ENCODE measurements at regions not wholly inside any gene's neighbourhood (a gene's known extent, or its start where the extent isn't known, plus 50 kb on each side); places are given as distances from the start of the nearest gene placed in this dataset.

- no peak for DNase-seq (ENCODE audit: low read depth)
- Histone ChIP-seq H3K4me3 (ENCODE audit: low read depth, low read length) (no peak overlapping the region), H3K36me3 (ENCODE audit: control insufficient read depth, insufficient read depth, low read length) (no peaks in the 10 kb centered on the region), H3K27me3 (ENCODE audit: control insufficient read depth, insufficient read depth, low read length) (no peaks in the 10 kb centered on the region)
- FAIRE-seq = no peak
- TF ChIP-seq CTCF (IDR thresholded peaks at IDR 0.05; ENCODE audit: insufficient read depth, low read length, severe bottlenecking) = no peak
These were observed 88.5 kb upstream of the AJAP1 start for GRCh38 chr1:4565801-4566449.

- Histone ChIP-seq H3K27me3 (ENCODE audit: control insufficient read depth, insufficient read depth, low read length) (no peaks in the 10 kb centered on the region), H3K36me3 (ENCODE audit: control insufficient read depth, insufficient read depth, low read length) (no peaks in the 10 kb centered on the region), H3K4me3 (ENCODE audit: low read depth, low read length) (no peak overlapping the region)
- no peak for DNase-seq (ENCODE audit: low read depth)
- TF ChIP-seq CTCF (IDR thresholded peaks at IDR 0.05; ENCODE audit: insufficient read depth, low read length, severe bottlenecking) = no peak
- no peak for FAIRE-seq
These were observed 83.1 kb upstream of the AJAP1 start for GRCh38 chr1:4571263-4571662.

DNA sequence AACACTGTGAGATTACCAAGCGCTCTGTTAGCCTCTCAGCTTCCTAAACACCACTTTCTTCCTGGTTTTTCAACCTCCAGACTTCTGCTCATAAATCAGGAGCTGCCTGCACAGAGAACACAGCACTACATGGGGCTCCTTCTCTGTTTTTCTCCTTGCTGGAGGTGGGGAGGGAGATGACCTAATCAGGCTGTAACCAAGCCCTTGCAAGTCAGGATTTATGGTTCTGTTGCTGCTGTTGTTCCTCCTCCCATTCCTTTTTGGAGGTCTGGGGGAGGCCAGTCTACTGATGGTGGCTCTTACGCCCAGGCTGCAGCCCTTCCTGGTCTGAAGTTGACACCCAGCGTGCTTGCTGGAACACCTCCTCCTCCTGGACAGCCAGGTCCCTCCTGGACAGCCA, 80.9 kb upstream of the AJAP1 start:
- Histone ChIP-seq H3K27me3 (ENCODE audit: control insufficient read depth, insufficient read depth, low read length) (no peaks in the 10 kb centered on the region), H3K36me3 (ENCODE audit: control insufficient read depth, insufficient read depth, low read length) (no peaks in the 10 kb centered on the region), H3K4me3 (ENCODE audit: low read depth, low read length) (no peak overlapping the region)
- no peak for TF ChIP-seq CTCF (IDR thresholded peaks at IDR 0.05; ENCODE audit: insufficient read depth, low read length, severe bottlenecking)
- FAIRE-seq (no peak), DNase-seq (ENCODE audit: low read depth) (no peak)

GRCh38 chr1:4581807-4582206, 72.6 kb upstream of the AJAP1 start:
- DNase-seq (ENCODE audit: low read depth) (no peak), FAIRE-seq (no peak)
- no peak for TF ChIP-seq CTCF (IDR thresholded peaks at IDR 0.05; ENCODE audit: insufficient read depth, low read length, severe bottlenecking)
- Histone ChIP-seq H3K27me3 (ENCODE audit: control insufficient read depth, insufficient read depth, low read length) (no peaks in the 10 kb centered on the region), H3K36me3 (ENCODE audit: control insufficient read depth, insufficient read depth, low read length) (no peaks in the 10 kb centered on the region), H3K4me3 (ENCODE audit: low read depth, low read length) (no peak overlapping the region)

DNA sequence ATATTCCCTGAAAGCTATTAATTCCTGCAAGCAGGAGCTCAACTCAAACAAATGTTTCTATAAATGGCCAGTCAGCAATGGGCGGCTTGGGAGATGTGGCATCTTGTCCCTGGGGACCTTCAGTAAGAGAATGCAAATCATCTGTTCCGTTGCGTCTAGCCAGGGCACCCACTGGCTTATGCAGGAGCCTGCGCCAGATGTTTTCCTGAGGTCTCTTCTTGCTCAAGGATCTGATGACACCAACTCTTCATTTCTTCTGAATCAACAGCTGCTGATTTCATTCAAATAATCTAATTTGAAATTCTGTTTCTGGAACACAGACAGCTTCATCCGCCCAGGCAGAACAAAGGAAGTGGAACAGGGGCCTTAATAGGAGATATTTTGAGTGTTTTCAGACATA, 70.0 kb upstream of the AJAP1 start:
- Histone ChIP-seq H3K27me3 (ENCODE audit: control insufficient read depth, insufficient read depth, low read length) (no peaks in the 10 kb centered on the region), H3K36me3 (ENCODE audit: control insufficient read depth, insufficient read depth, low read length) (no peaks in the 10 kb centered on the region), H3K4me3 (ENCODE audit: low read depth, low read length) (no peak overlapping the region)
- FAIRE-seq (no peak), DNase-seq (ENCODE audit: low read depth) (no peak)
- TF ChIP-seq CTCF (IDR thresholded peaks at IDR 0.05; ENCODE audit: insufficient read depth, low read length, severe bottlenecking) = no peak

DNA sequence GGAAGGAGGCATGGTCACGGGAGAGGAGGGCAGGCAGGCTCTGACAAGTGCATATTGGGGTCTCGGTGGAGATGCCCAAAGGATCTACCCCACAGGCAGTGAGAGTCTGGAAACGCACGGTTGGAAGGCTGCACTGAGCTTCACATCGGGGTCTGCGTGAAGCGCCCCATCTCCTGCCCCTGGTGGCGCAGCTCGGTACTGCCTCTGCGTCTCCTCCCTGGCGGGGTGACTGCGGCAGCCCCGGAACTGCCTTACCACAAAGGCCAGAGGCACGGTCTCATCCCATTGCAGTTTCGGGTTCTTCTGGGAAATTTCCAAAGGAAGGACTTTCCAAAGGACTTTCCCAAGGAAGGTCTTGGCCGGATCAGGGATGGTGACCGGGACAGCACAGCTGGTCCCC, 69.2 kb upstream of the AJAP1 start:
- no peak for FAIRE-seq
- no peaks in the 10 kb centered on the region for H3K27me3 ChIP-seq (ENCODE audit: control insufficient read depth, insufficient read depth, low read length)
- H3K36me3 ChIP-seq (ENCODE audit: control insufficient read depth, insufficient read depth, low read length) = no peaks in the 10 kb centered on the region
- peak; percentile 20 for TF ChIP-seq CTCF (IDR thresholded peaks at IDR 0.05; ENCODE audit: insufficient read depth, low read length, severe bottlenecking)
- DNase-seq (ENCODE audit: low read depth) = no peak
- no peak overlapping the region for H3K4me3 ChIP-seq (ENCODE audit: low read depth, low read length)
